ENCODE measurements at regions not wholly inside any gene's neighbourhood (a gene's known extent, or its start where the extent isn't known, plus 50 kb on each side); places are given as distances from the start of the nearest gene placed in this dataset.

- Histone ChIP-seq H3K4me2 (no peak overlapping the region), H3K27me3 (ENCODE audit: insufficient read depth) (no peaks in the 10 kb centered on the region; the same call in 1 of the 2 replicates), H3K9me2 (no peaks in the 10 kb centered on the region), H3K27ac (ENCODE audit: low read depth in 2 of 2, low read length in 1 of 2) (no peak overlapping the region), H3K79me2 (ENCODE audit: insufficient read depth) (no peaks in the 10 kb centered on the region), H3K9me3 (no peaks in the 10 kb centered on the region), H3K4me3 (ENCODE audit: low read depth in 2 of 2, low read length in 1 of 2) (no peak overlapping the region), H3F3A (replicated peaks; ENCODE audit: insufficient read depth) (peaks cover 9% of the 10 kb centered on the region), H4K20me1 (ENCODE audit: insufficient read depth) (no peaks in the 10 kb centered on the region), H3K9ac (no peak overlapping the region), H3K4me1 (ENCODE audit: control insufficient read depth in 1 of 2, insufficient read depth in 2 of 2, low read depth in 1 of 2, low read length in 1 of 2) (peaks cover 0 to 9% of the 10 kb centered on the region in 2 experiments; a peak in 1 of 4 replicates), H2AFZ (ENCODE audit: low read depth) (no peak overlapping the region), H3K36me3 (replicated peaks in 1 of 2; ENCODE audit: control insufficient read depth in 1 of 2, insufficient read depth in 2 of 2, low read length in 1 of 2) (no peaks in the 10 kb centered on the region)
- POLR2A ChIA-PET = no interaction called here
- no peak for DNase-seq
- 27% methylated on average over 2 of the region's 12 CpGs for WGBS (ENCODE audit: low lambda C conversion rate)
- CTCF ChIA-PET = interaction anchor here (1.0 to 1.8 kb wide), 4 partner anchors 14 to 165 kb away, joined by 3 to 6 read pairs (median 5); no protein-coding TSS in a partner anchor
- TF ChIP-seq NFIC (IDR thresholded peaks at IDR 0.05; ENCODE audit: borderline replicate concordance) (no peak), RFX5 (IDR thresholded peaks at IDR 0.05; ENCODE audit: low read length) (no peak), SIN3A (IDR thresholded peaks at IDR 0.05; ENCODE audit: borderline replicate concordance, low read depth, low read length) (no peak), NRF1 (IDR thresholded peaks at IDR 0.05; ENCODE audit: low read depth, low read length) (no peak), EZH2phosphoT487 (IDR thresholded peaks at IDR 0.05; ENCODE audit: borderline replicate concordance, low read depth) (no peak), FOXJ3 (CRISPR knock-in tag; IDR thresholded peaks at IDR 0.05) (no peak), FOSL2 (IDR thresholded peaks at IDR 0.05; ENCODE audit: borderline replicate concordance, low read depth) (no peak), RAD21 (IDR thresholded peaks at IDR 0.05; ENCODE audit: low read length) (no peak), TCF12 (IDR thresholded peaks at IDR 0.05) (no peak), RCOR1 (IDR thresholded peaks at IDR 0.05; ENCODE audit: low read length) (no peak), PBX3 (IDR thresholded peaks at IDR 0.05) (no peak)
- TF ChIP-seq, protein P1, sequence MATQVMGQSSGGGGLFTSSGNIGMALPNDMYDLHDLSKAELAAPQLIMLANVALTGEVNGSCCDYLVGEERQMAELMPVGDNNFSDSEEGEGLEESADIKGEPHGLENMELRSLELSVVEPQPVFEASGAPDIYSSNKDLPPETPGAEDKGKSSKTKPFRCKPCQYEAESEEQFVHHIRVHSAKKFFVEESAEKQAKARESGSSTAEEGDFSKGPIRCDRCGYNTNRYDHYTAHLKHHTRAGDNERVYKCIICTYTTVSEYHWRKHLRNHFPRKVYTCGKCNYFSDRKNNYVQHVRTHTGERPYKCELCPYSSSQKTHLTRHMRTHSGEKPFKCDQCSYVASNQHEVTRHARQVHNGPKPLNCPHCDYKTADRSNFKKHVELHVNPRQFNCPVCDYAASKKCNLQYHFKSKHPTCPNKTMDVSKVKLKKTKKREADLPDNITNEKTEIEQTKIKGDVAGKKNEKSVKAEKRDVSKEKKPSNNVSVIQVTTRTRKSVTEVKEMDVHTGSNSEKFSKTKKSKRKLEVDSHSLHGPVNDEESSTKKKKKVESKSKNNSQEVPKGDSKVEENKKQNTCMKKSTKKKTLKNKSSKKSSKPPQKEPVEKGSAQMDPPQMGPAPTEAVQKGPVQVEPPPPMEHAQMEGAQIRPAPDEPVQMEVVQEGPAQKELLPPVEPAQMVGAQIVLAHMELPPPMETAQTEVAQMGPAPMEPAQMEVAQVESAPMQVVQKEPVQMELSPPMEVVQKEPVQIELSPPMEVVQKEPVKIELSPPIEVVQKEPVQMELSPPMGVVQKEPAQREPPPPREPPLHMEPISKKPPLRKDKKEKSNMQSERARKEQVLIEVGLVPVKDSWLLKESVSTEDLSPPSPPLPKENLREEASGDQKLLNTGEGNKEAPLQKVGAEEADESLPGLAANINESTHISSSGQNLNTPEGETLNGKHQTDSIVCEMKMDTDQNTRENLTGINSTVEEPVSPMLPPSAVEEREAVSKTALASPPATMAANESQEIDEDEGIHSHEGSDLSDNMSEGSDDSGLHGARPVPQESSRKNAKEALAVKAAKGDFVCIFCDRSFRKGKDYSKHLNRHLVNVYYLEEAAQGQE (IDR thresholded peaks at IDR 0.05; ENCODE audit: low read depth, low read length) = no peak
- TF ChIP-seq, protein P2, sequence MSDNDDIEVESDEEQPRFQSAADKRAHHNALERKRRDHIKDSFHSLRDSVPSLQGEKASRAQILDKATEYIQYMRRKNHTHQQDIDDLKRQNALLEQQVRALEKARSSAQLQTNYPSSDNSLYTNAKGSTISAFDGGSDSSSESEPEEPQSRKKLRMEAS (IDR thresholded peaks at IDR 0.05; ENCODE audit: low read depth) = no peak
Measured at GRCh38 chr20:63058696-63059335, 52.1 kb upstream of the BHLHE23 start.

Data from SK-N-SH (cell line).